Stomach (tissue), 8 donors: ENCODE measurements at regions not wholly inside any gene's neighbourhood (a gene's known extent, or its start where the extent isn't known, plus 50 kb on each side); places are given as distances from the start of the nearest gene placed in this dataset.

Experiments used
- DNase-seq, 2 donors: peaks; one replicate each; pipeline versions ENCODE4 v3.0.0 to v3.0.0-alpha.2; 2013 to 2019
- H3K27ac ChIP-seq, 5 donors: fragments of 200-600 bp in 4 of 5; sonication (generic) in 4 of 5; one replicate each; pipeline ENCODE4 v1.5.1; 2013 to 2019; ENCODE audit warnings: mild to moderate bottlenecking in 1 of 5, moderate library complexity in 1 of 5
- H3K27me3 ChIP-seq, 3 donors: fragments of 200-600 bp; sonication (generic); one replicate each; pipeline ENCODE4 v1.5.1; 2017 to 2019; ENCODE audit warnings: mixed run types in 1 of 3
- H3K36me3 ChIP-seq, 4 donors: fragments of 200-600 bp; sonication (generic); 1 replicate in 3 of 4; 2 replicates in 1 of 4; pipeline ENCODE4 v1.5.1; 2016 to 2019
- H3K4me1 ChIP-seq, 4 donors: fragments of 200-600 bp; sonication (generic); one replicate each; pipeline ENCODE4 v1.5.1; 2016 to 2019
- H3K4me3 ChIP-seq, 4 donors: fragments of 200-600 bp; sonication (generic) in 3 of 4; one replicate each; pipeline ENCODE4 v1.5.1; 2016 to 2019; ENCODE audit warnings: mild to moderate bottlenecking in 1 of 4
- H3K9me3 ChIP-seq, 4 donors: fragments of 200-600 bp; sonication (generic); one replicate each; pipeline ENCODE4 v1.5.1; 2016 to 2019
- CTCF ChIP-seq, 7 experiments: fragments of 450-650 bp in 4 of 7; fragments of 200-600 bp in 3 of 7; sonication (generic) in 3 of 7; IDR thresholded peaks; one replicate each; pipeline ENCODE4 v1.5.1; 2016 to 2019; ENCODE audit warnings: antibody characterized with exemption in 7 of 7, control low read depth in 2 of 7, mild to moderate bottlenecking in 1 of 7
- EP300 ChIP-seq: sonication (generic); formaldehyde crosslinking; IDR thresholded peaks from one replicate; pipeline ENCODE4 v1.6.1; 2017; ENCODE audit warnings: antibody characterized with exemption
- POLR2A ChIP-seq, 4 donors: fragments of 450-650 bp; IDR thresholded peaks; one replicate each; pipeline ENCODE4 v1.6.1; 2016; ENCODE audit warnings: antibody characterized with exemption in 4 of 4, control low read depth in 2 of 4, mild to moderate bottlenecking in 1 of 4, moderate library complexity in 1 of 4
- POLR2AphosphoS5 ChIP-seq, 3 donors: sonication (generic); formaldehyde crosslinking; IDR thresholded peaks; one replicate each; pipeline ENCODE4 v1.6.1; 2016; ENCODE audit warnings: antibody characterized with exemption in 3 of 3
- WGBS, 5 donors: extraction: QIAGEN DNeasy Blood & Tissue Kit in 3 of 5; methylation state at CpG; one replicate each; pipeline versions ENCODE4 v1.1.5 to v1.1.7; 2013 to 2018; 5-methylcytosine and 5-hydroxymethylcytosine counted together
- intact Hi-C: fragments of 100-400 bp; cut with DNase I; formaldehyde crosslinking; loops from one replicate; pipeline ENCODE4 v1.15.1; 2023; ENCODE audit warnings: low total_unique reads
- donor health status: healthy with polysubstance abuse.
- donor health status: Bipolar disorder and iron deficiency.
- donor health status: healthy.

- no peaks in the 10 kb centered on the region for H3K27me3 ChIP-seq
- H3K4me3 ChIP-seq, result no peak overlapping the region
- intact Hi-C loops, result no loop called here
- DNase-seq, result no peak
- TF ChIP-seq CTCF (IDR thresholded peaks at IDR 0.05) (no peak), POLR2AphosphoS5 (IDR thresholded peaks at IDR 0.05) (no peak), POLR2A (IDR thresholded peaks at IDR 0.05) (no peak), EP300 (no peak)
- H3K27ac ChIP-seq, result no peak overlapping the region
- H3K36me3 ChIP-seq, result no peaks in the 10 kb centered on the region
- no peaks in the 10 kb centered on the region for H3K9me3 ChIP-seq
- 50 to 65% (median 59%) methylated on average over 2 of the region's 2 CpGs for WGBS, 5 donors
- H3K4me1 ChIP-seq, result no peaks in the 10 kb centered on the region
These were observed 449.3 kb downstream of the PCDH17 start for GRCh38 chr13:58080806-58081205.

- no peaks in the 10 kb centered on the region for H3K27me3 ChIP-seq
- H3K27ac ChIP-seq, result no peak overlapping the region
- intact Hi-C loops, result no loop called here
- DNase-seq, result no peak
- H3K4me3 ChIP-seq, result no peak overlapping the region
- WGBS, 5 donors, result 61 to 83% (median 70%) methylated on average over 3 of the region's 3 CpGs
- H3K4me1 ChIP-seq, result no peaks in the 10 kb centered on the region
- no peaks in the 10 kb centered on the region for H3K36me3 ChIP-seq
- TF ChIP-seq POLR2AphosphoS5 (IDR thresholded peaks at IDR 0.05) (no peak), POLR2A (IDR thresholded peaks at IDR 0.05) (no peak), EP300 (no peak), CTCF (IDR thresholded peaks at IDR 0.05) (no peak)
- H3K9me3 ChIP-seq, result no peaks in the 10 kb centered on the region
These were observed 449.8 kb downstream of the PCDH17 start for GRCh38 chr13:58081301-58081820.

DNA sequence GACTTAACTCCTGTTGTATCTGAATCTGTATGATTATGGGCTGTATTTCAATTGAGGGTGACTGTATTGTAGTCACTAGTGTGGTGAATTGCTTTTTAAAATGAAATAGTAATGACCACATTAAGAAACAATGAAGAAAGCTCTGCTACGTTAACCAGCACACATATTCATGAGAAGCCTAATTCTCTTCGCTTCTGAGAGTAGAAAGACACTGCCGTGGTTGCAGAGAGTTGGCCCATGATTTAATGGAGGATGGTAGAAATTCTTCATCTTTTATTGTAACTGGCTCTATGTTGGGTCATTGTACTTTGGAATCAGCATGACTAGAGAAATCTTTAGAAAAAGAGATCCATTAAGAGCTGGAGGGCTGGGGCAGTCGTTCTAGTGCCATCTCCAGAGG is 451.5 kb downstream of the PCDH17 start:
- no peak for TF ChIP-seq EP300
- TF ChIP-seq POLR2A (IDR thresholded peaks at IDR 0.05), result no peak
- no peak for TF ChIP-seq POLR2AphosphoS5 (IDR thresholded peaks at IDR 0.05)
- TF ChIP-seq CTCF (IDR thresholded peaks at IDR 0.05), result no peak
- 76 to 87% (median 81%) methylated on average over 4 of the region's 4 CpGs for WGBS, 5 donors
- H3K36me3 ChIP-seq, result no peaks in the 10 kb centered on the region
- intact Hi-C loops, result no loop called here
- no peaks in the 10 kb centered on the region for H3K4me1 ChIP-seq
- H3K27ac ChIP-seq, result no peak overlapping the region
- no peaks in the 10 kb centered on the region for H3K9me3 ChIP-seq
- no peak for DNase-seq
- no peak overlapping the region for H3K4me3 ChIP-seq
- H3K27me3 ChIP-seq, result no peaks in the 10 kb centered on the region

GRCh38 chr13:58085274-58085673 is 453.7 kb downstream of the PCDH17 start:
- no peak overlapping the region for H3K4me3 ChIP-seq
- no peak for DNase-seq
- intact Hi-C loops, result no loop called here
- H3K9me3 ChIP-seq, result no peaks in the 10 kb centered on the region
- WGBS, 5 donors, result 59 to 86% (median 72%) methylated on average over 2 of the region's 2 CpGs
- no peak overlapping the region for H3K27ac ChIP-seq
- no peaks in the 10 kb centered on the region for H3K27me3 ChIP-seq
- no peaks in the 10 kb centered on the region for H3K4me1 ChIP-seq
- H3K36me3 ChIP-seq, result no peaks in the 10 kb centered on the region
- TF ChIP-seq CTCF (IDR thresholded peaks at IDR 0.05) (no peak), POLR2A (IDR thresholded peaks at IDR 0.05) (no peak), EP300 (no peak), POLR2AphosphoS5 (IDR thresholded peaks at IDR 0.05) (no peak)
